ENCODE measurements at regions not wholly inside any gene's neighbourhood (a gene's known extent, or its start where the extent isn't known, plus 50 kb on each side); places are given as distances from the start of the nearest gene placed in this dataset.

DNA sequence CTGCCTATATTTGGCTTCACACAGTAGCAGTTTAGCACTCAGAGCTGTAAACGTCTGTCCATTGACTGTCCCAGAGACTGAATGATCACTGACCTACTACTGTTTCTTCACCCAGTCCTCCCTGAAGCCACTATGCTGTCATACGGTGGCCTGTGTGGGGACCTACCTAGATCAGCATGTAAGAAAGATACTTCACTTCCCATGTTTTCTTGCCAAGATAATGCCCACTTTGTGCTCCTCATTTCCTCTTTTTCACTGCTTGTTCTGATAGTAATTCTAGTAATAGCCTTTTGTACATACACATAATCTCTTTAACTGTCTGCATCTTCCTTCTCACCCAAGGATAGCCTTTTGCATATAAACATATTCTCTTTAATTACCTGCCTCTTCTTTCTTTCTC is 109.9 kb upstream of the TIAM2 start:
- no peak for DNase-seq

DNA sequence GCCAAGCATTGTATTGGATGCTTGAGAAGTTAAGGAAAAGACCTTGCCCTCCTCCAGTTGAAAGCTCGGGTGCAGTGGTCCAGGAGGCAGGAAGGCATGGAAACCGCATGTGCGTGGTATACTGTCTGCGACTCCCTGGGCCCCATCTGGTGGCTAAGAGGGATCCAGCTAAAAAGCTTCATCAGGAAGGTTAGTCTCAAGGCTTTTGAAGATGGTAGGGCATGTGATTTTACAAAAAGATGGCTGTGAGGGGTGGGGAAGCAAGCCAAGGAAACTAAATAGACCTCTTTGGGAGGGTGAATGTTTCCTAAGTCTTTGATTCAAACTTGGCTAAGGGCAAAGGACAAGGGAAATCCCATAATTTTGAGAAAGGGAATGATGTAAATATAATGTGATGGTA is 109.1 kb upstream of the TIAM2 start:
- DNase-seq = no peak

DNA sequence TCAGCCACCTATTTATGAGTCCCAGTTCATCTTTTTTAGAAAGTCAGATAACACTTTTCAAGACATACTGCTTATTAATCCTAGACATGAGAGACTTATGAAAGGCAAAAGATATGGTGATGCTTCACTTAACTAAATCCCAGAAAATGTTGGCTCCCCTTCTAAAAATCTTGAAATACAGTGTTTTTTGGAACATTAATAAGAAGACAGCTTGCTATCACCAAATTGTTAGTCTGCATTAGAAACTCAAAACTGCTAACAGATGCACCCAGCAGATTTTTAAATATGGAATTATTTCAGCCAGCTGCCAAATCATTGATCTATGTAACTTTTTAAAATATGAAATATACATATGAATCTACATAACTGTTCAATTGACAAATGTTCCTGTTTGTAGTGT is 108.6 kb upstream of the TIAM2 start:
- no peak for DNase-seq

DNA sequence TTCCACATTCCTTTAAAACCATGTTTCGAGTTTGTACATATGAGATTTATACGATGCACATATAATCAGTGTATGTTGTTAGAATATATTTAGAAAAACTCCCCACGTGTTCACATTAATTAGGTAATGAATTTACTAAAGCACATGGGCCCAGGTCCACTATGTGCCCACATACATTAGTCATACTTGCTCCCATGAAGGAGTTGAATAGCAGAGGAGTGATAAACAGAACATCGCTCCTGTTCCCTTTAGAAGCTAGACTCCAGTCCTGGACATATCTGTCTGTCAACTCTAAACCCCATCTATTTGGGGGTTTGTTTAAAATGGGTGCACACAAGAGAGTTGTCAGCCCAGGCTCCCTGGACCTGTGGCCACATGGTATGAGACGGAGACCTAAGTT is 108.1 kb upstream of the TIAM2 start:
- no peak for DNase-seq

DNA sequence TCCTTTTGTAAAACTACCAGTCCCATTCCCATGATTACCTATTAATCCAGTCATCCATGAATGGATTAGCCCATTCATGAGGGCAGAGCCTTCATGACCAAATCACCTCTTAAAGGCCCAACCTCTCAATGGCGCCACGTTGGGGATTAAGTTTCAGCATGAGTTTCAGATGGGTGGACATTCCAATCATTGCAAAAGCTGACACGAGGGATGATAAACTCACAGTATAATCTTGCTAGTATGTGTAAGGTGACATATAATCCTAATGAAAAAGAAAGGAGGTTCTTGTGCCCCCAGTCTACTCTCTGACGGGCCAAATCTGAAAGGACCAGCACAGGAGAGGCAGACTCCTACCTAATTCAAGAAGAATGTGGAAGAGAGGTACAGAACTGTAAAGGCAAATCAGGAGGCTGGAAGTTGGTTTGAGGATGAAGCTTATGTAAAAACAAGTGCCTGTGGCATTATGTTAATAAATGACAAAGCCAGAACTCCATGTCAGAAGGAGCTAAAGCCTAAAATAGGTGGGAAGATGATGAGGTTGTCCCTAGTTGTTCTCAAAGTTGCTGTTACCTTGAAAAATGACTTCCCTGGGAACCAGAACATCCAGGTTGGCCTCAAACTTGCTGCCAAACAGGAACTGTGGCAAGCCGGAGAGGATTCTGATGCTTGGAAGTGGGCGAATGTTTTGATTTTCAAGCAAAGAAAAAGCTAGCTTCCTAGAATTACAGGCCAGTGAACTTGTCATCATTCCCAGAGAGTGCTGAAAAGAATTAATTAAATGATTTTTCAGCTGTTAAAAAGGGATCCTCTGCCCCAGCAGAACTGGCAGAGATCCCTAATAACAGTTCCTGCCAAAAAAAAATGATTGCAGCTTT is 106.5 kb upstream of the TIAM2 start:
- DNase-seq = no peak

DNA sequence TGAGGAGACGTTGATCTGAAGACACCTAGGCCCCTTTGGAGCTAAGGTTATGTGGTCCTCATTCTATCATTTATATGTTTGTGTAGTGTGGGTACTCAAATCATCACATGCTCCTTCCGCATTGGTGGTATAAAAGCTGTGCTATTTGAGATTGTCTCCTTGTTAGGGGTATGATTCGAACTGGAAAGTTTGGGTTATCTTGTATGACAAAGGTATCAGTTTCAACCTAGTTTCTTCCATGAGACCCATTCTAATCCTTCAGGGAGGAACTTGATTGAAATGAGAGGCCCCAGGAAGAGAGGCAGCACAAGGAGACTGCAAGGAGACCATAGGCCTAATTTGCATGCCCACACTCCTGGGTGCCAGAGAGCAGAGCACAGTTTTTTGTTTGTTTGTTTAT is 104.2 kb upstream of the TIAM2 start:
- no peak for DNase-seq

DNA sequence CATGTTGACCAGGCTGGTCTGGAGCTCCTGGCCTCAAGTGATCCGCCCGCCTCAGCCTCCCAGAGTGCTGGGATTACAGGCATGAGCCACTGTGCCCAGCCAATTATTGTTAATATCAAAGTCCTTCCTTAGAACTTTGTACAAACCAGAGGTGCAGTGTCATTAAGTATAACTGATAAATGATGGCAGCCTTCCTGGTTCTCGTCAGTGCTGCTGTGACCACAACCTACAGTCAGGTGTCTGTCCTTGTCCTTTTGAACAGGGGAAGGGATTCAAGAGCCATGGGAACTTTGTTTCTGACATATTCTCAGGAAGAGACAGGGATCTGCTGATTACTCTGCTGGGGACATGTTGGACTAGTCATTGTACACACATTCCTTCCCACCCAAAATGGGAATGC is 103.2 kb upstream of the TIAM2 start:
- DNase-seq = no peak

DNA sequence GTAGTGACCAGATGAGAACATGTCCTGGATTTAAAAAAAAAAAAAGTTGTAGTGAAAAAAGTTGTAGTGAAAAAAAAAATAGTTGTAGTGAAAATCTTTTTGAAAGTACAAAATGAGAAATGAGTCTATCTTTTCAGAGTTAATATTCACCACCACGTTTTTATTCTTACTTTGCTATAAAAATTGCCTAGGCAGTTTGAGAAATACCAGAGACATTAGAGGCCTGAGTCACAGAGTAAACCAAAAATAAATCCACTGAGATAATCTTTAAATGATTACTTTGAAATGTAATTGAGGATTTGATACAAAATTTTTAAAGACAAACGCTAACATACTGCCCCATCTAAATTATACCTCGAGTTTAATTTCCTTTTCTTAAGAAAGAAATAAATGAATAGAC is 101.2 kb upstream of the TIAM2 start:
- no peak for DNase-seq

DNA sequence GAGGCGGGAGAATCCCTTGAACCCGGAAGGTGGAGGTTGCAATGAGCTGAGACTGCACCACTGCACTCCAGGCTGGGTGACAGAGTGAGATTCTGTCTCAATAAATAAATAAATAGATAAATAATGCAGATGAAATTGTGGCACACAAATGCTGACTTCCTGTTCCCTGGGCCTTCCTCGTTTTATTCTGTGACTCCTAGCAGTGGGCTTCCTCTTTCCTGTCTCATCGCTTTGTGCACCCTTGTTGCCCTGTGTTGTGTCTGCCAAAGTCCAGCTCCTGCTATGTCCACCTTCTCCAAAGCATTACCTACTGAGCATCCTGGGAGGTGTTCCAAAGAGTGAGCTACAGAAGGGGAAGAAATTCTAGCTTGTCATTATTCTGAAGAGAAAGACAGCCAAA is 100.2 kb upstream of the TIAM2 start:
- DNase-seq = no peak

DNA sequence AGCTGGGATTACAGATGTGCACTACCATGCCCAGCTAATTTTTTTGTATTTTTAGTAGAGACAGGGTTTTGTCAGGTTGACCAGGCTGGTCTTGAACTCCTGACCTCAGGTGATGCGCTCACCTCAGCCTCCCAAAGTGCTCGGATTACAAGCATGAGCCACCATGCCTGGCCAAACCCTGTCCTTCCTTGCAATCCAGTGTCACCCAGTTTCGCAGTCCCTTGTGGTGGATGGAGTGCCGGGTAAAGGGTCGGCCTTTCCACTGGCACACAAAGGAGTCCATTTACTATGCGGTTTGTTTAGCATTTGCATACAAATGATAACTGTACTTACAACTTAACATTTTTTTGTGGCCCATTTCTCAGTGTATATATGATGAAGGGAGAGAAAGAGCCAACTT is 99.3 kb upstream of the TIAM2 start:
- no peak for DNase-seq

DNA sequence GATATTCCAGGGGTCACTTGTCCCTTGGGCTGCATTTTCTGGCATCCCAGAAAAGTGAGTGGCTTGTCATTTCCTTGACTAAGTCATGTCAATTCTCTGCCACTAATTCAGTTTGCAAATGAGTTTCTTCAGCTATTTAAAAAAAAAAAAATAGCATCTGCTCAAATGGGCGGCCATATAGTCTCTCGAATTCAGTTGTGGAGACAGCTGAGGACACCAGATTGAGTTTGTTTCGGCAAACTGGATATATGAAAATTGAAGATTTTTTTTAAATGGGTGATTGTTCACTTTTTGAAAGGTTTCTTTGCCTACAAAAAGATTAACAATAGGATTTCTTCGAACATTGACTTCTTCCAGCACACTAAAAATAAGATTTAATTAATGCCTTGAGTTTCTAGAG is 96.3 kb upstream of the TIAM2 start:
- no peak for DNase-seq

DNA sequence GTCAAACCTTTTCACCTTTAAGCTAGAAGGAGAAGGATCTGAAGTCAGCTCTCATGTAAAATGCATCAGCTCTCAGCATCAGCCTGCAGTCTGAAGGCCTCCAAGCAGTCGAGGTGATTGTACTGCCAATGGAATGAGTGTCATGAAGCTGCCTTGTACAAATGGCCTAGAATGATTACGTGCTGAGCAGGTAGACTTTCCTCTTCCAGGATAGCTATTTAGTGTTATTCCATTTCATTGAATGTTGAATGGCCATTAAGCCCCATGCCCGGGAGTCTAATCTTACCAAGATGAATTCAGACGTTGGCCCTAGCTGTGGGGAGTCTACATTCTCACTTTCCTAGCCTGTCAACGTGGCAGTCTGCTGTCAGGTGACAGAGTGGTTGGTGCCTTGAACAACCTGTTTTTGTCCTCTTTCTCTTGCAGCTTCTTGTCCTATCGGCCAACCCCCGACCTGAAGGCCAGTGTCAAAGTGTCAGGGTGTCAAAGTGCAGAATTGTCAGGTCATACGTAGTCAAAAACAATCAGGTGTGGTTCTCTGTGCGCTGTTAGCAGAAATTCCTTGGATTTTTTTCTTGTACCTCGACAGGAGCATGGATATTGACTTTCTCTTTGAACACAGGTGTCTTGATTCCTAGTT is 95.2 kb upstream of the TIAM2 start:
- no peak for DNase-seq

DNA sequence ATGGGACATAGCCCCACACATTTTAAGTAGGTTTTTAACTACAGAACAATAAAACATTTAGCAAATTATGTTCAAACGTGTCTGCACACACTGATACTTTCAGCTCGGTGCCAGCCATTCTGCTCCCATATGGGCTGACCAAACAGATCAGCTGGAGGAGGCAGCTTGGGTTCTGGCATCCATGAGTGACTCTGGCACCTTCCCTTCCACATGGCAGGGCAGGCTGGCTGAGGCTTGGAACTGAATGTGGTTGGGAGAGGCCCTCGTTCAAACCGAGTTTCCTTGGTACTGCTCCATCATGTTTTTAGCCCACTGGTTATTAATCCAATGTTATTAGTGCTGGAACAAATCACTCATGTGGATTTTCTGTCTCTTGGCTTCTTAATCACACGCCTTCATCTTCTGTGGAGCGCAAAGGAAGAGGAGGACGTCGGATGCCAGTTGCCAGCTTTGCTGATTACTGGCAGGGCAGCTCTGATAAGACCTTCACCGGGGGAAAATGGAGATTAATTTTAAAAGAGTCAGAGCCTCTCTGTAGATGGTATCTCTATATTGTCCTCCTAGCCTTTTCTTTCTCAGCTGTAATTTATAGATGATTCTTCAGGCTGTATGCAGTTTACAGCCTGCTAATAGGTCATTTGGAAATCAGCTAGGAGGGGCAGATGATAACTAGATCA is 93.1 kb upstream of the TIAM2 start:
- no peak for DNase-seq

DNA sequence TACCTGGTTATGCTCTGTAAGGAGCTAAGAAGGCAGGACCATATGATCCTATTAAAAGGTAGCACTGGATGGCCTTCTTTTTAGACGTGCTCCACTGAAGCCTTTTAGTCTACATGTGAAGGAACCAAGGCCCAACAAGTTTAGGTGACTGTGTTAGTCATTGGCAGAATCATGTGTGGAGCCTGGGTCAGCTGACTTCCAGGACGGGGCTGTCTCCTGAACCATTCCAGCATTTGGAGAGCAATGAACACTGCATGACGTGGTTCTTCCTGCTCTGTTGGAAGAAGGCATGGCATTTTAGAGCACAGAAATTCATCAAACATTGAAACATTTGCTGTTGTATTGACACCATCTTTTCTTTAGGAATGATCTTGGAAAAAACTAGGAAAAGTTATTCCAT is 87.8 kb upstream of the TIAM2 start:
- no peak for DNase-seq

DNA sequence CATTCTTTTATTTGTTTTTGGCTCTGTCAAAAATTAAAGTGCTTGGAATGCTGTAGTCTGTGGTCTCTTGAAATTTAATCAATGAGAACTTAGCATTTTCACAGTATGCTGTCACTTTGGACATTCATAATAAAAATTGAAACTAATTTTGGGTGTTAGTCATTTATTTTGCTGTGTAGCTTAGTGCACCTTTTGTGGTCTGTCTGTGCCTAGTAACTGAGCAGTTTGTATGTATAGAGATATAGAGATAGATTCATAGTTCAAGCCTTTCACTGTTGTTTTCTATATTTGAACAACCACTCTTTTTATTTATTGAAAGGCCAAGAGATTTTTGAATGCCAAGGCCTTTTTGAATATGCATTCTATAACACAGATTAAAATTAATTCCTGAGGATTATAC is 86.4 kb upstream of the TIAM2 start:
- DNase-seq = no peak

DNA sequence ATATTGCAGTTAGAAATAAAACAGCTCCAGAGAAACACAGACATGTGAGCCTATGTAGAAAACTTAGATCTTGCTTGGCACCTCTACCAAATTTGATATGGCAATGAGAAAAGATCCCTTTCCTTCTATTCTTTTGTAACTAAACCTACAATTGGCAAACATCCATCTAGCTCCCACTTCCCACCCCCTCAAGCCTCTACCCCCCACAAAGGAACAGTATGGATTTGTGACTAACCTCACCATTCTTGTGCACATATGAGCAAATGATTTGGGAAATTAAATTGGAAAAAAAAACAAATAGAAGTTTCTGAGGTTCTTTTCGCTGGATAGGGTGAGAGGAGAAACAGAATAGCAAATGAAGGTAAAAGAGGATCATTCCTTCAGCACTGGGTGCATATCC is 85.8 kb upstream of the TIAM2 start:
- DNase-seq = no peak

DNA sequence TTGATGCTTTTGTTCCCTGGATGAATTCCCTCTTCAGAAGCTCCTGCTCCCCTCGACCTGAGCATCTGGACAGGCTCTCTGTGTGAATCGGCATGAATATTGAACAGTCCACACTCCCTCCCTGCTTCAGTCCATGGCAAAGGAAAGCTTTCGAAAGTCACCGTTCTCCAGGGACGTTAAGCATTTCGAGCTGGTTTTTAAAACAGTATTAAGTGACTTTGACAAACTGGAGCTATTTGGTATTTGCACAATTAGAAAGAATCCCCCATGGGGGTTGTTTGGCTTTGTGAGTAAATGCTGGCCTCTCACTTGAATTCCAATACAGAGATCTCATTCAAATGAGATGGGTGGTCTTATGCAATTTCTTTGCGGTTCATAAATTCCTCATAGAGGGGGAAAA is 85.3 kb upstream of the TIAM2 start:
- DNase-seq = no peak

DNA sequence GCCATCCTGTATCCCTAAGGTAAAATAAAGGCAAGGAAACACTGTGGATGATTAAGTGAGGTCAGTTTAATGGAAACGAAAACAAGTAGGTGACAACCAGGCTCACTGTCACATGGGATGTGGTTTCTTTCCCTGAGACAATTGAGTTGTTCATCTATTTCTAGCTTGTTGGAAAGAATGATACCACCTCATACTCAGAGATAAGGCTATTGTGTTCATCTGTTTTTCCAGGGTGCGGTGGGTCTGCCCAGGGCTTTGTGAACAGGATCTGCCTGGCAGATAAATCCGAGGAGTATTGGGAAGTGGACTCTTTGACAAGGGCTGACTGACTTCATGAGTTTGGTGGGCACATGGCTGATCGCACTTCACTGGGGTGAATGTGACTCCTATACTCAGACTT is 80.8 kb upstream of the TIAM2 start:
- no peak for DNase-seq

DNA sequence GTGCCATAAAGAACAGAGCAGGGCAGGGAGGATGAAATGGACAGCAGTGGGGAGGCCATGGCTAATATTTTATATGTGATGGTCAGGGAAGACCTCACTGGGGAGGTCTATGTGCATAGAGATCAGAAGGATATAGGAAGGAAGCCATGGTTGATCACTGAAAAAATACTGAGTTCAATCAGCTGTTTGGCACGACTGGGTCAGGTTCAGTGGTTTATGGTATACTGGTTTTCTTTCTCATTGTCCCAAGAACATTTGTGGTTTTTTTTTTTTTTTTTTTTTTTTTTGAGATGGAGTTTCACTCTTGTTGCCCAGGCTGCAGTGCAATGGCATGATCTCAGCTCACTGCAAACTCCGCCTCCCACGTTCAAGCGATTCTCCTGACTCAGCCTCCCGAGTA is 78.3 kb upstream of the TIAM2 start:
- DNase-seq = no peak

DNA sequence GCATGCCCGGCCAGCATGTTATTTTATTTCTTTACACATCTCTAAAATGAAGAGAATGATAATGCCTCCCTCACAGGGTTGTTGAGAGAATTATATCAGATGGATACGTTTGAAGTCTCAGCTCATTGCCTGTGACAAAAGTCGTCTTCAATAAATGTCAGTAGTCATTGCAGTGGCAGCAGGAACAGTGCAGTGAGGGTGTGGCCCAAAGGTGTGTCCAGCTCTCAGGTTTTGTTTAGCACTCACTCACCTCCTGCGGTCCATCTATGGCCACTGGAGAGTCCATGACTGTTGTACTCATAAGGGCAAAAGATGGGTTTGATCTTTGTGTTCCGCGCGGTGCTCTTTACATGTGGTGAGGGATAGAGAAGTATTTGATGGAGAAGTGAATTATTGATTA is 77.2 kb upstream of the TIAM2 start:
- DNase-seq = no peak

DNA sequence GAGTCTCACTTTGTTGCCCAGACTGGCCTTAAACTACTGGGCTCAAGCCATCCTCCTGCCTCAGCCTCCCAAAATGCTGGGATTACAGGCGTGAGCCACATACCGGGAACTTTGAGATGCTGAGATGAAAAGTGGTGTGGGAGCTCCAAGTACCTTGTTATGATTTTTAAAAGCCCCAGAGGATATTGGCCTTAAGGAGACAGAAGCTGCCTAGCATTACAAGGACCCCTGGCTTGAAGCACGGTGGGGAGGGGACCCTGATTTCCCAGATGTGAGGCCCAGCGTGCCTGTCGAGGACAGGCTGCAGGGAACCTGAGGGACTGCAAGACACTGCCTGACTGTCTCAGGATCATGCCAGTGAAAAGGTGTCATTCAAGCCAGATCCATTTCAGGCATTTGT is 75.3 kb upstream of the TIAM2 start:
- no peak for DNase-seq

DNA sequence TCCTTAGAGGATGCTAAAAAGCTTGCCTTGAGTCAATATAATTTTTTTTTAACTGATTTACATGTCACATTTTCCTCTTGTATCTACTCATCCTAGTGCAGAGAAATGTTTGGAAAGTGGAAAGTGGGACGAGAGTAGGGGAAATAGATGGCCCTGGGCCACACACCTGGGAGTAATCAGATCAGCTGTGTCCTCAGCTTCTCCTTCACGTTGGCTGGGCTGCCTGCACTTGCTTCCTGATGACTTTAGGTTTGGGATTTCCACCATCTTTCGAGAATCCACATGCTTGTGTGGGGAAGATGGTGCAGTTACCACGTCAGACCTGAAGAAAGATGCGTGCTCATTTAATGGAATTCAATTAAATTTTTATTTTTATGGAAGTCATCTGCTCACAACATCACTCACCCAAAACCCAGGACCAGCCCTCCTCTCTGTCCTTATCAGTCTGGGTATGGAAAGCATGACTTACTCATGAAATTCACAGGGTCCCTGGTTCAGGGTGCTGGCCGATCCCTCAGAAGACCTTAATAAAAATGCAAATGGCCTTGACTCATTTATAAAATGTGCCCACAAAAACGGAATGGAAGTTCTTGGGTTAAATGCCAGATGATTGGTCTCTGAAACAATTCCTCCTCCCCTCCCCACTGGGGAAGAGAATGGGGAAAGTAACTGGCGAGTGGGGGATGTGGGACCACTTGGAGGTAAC is 74.5 kb upstream of the TIAM2 start:
- DNase-seq = no peak

DNA sequence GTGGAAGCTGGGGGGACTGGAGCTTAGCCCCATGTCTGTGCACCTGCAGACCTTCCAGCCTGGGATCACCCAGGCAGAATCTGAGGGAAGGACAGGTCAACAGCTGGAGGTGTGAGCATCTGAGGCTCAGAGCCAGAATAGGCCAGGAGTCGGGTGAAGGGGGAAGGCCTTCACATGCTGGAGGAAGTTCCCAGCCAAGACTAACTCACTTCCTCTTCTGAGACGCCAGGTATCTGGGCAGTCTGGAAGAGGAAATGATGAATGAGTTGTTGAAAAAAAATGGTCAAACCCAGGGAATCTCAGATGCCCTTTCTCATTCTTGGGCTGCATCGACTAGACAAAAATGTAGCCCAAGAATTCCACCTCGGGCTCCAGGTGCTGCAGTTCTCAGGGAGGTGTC is 73.6 kb upstream of the TIAM2 start:
- DNase-seq = no peak
